GM03348 (cell line): ENCODE measurements at regions not wholly inside any gene's neighbourhood (a gene's known extent, or its start where the extent isn't known, plus 50 kb on each side); places are given as distances from the start of the nearest gene placed in this dataset.
A peak's percentile ranks its signal among the peaks of the same experiment; 100 is the strongest.

Experiments used
- DNase-seq: peaks from one replicate; pipeline ENCODE4 v3.0.0; 2012; ENCODE audit warnings: low spot score

GRCh38 chr12:42761086-42761485, 171.5 kb upstream of the PRICKLE1 start:
- DNase-seq: no peak

- DNase-seq: no peak
Measured at GRCh38 chr12:42760550-42760949, 171.0 kb upstream of the PRICKLE1 start.

GRCh38 chr12:42759622-42760273, 170.2 kb upstream of the PRICKLE1 start:
- DNase-seq: peak; percentile 56

GRCh38 chr12:42758806-42759205, 169.3 kb upstream of the PRICKLE1 start:
- DNase-seq: no peak

- DNase-seq: no peak
Measured at GRCh38 chr12:42757624-42758119, 168.1 kb upstream of the PRICKLE1 start.

GRCh38 chr12:42756841-42757623, 167.5 kb upstream of the PRICKLE1 start:
- peak; percentile 44 for DNase-seq

- no peak for DNase-seq
Measured at GRCh38 chr12:42750356-42750755, 160.8 kb upstream of the PRICKLE1 start.

- no peak for DNase-seq
Measured at GRCh38 chr12:42749239-42749638, 159.7 kb upstream of the PRICKLE1 start.

- DNase-seq: peak; percentile 9
Measured at GRCh38 chr12:42744539-42745182, 155.1 kb upstream of the PRICKLE1 start.

GRCh38 chr12:42742716-42743115, 153.2 kb upstream of the PRICKLE1 start:
- no peak for DNase-seq

GRCh38 chr12:42741771-42742510, 152.4 kb upstream of the PRICKLE1 start:
- peak; percentile 23 for DNase-seq

- DNase-seq: no peak
Measured at GRCh38 chr12:42741091-42741490, 151.5 kb upstream of the PRICKLE1 start.

GRCh38 chr12:42737398-42737797, 147.9 kb upstream of the PRICKLE1 start:
- DNase-seq: no peak

- DNase-seq: no peak
Measured at GRCh38 chr12:42735861-42736361, 146.4 kb upstream of the PRICKLE1 start.

- DNase-seq: no peak
Measured at GRCh38 chr12:42733911-42734310, 144.4 kb upstream of the PRICKLE1 start.

GRCh38 chr12:42732908-42733411, 143.4 kb upstream of the PRICKLE1 start:
- DNase-seq: no peak

GRCh38 chr12:42730291-42730690, 140.7 kb upstream of the PRICKLE1 start:
- no peak for DNase-seq

- DNase-seq: no peak
Measured at GRCh38 chr12:42729535-42729900, 140.0 kb upstream of the PRICKLE1 start.

GRCh38 chr12:42728770-42729534, 139.4 kb upstream of the PRICKLE1 start:
- DNase-seq: no peak

- DNase-seq: no peak
Measured at GRCh38 chr12:42728287-42728686, 138.7 kb upstream of the PRICKLE1 start.

- DNase-seq: no peak
Measured at GRCh38 chr12:42725809-42726208, 136.3 kb upstream of the PRICKLE1 start.
